Neuronal stem cell (in vitro differentiated cells): ENCODE measurements at regions not wholly inside any gene's neighbourhood (a gene's known extent, or its start where the extent isn't known, plus 50 kb on each side); places are given as distances from the start of the nearest gene placed in this dataset.
A peak's percentile ranks its signal among the peaks of the same experiment; 100 is the strongest.

Experiments
- DNase-seq: peaks from one replicate; pipeline ENCODE4 v3.0.0-alpha.2; 2013; ENCODE audit warnings: low spot score
- H2AFZ ChIP-seq: one replicate; pipeline ENCODE4 v1.6.1; 2013; ENCODE audit warnings: mild to moderate bottlenecking, low read length, inconsistent platforms
- H2AK5ac ChIP-seq: 2 replicates; pipeline ENCODE4 v1.6.1; 2013; ENCODE audit warnings: low read depth, mild to moderate bottlenecking, inconsistent platforms, low read length, moderate library complexity, mixed read lengths
- H2BK120ac ChIP-seq: 2 replicates; pipeline ENCODE4 v1.6.1; 2013; ENCODE audit warnings: low read depth, mild to moderate bottlenecking, inconsistent platforms, low read length, moderate library complexity, mixed read lengths
- H2BK12ac ChIP-seq: one replicate; pipeline ENCODE4 v1.6.1; 2013; ENCODE audit warnings: low read length, inconsistent platforms
- H2BK15ac ChIP-seq: 2 replicates; pipeline ENCODE4 v1.6.1; 2013; ENCODE audit warnings: mild to moderate bottlenecking, low read length, inconsistent platforms, mixed read lengths
- H2BK5ac ChIP-seq: one replicate; pipeline ENCODE4 v1.6.1; 2013; ENCODE audit warnings: inconsistent platforms, mild to moderate bottlenecking, low read length, moderate library complexity
- H3K14ac ChIP-seq: one replicate; pipeline ENCODE4 v1.6.1; 2013; ENCODE audit warnings: low read length, inconsistent platforms
- H3K18ac ChIP-seq: 2 replicates; pipeline ENCODE4 v1.6.1; 2013; ENCODE audit warnings: low read length, inconsistent platforms
- H3K23ac ChIP-seq: 2 replicates; pipeline ENCODE4 v1.6.1; 2013; ENCODE audit warnings: low read depth, mild to moderate bottlenecking, mixed read lengths, low read length, inconsistent platforms; ENCODE audit not compliant: poor library complexity
- H3K27ac ChIP-seq: replicated peaks from 3 replicates; pipeline ENCODE4 v1.5.1; 2013; ENCODE audit warnings: low read length, inconsistent platforms
- H3K27me3 ChIP-seq, 3 experiments: 2 replicates each; pipeline ENCODE4 v1.6.1; 2013; ENCODE audit warnings: low read length in 3 of 3, mild to moderate bottlenecking in 2 of 3, inconsistent platforms in 1 of 3, low read depth in 1 of 3, mixed read lengths in 1 of 3, moderate library complexity in 1 of 3; ENCODE audit not compliant: control insufficient read depth in 3 of 3, insufficient read depth in 3 of 3
- H3K36me3 ChIP-seq, 2 donors: replicated peaks in 1 of 2; 2 replicates each; pipeline ENCODE4 v1.6.1; 2013; ENCODE audit warnings: low read length in 2 of 2; ENCODE audit not compliant: control insufficient read depth in 2 of 2, insufficient read depth in 2 of 2
- H3K4ac ChIP-seq: 2 replicates; pipeline ENCODE4 v1.6.1; 2013; ENCODE audit warnings: inconsistent platforms, mild to moderate bottlenecking, low read length, moderate library complexity
- H3K4me1 ChIP-seq, 2 donors: 1 replicate in 1 of 2; 2 replicates in 1 of 2; pipeline ENCODE4 v1.6.1; 2013; ENCODE audit warnings: low read length in 2 of 2, low read depth in 1 of 2; ENCODE audit not compliant: control insufficient read depth in 2 of 2, insufficient read depth in 1 of 2
- H3K4me2 ChIP-seq: one replicate; pipeline ENCODE4 v1.6.1; 2013; ENCODE audit warnings: mild to moderate bottlenecking, low read length, inconsistent platforms; ENCODE audit not compliant: insufficient read depth, poor library complexity, severe bottlenecking
- H3K4me3 ChIP-seq, 2 donors: 2 replicates each; pipeline ENCODE4 v1.5.1; 2013; ENCODE audit warnings: low read length in 2 of 2, mild to moderate bottlenecking in 2 of 2, inconsistent platforms in 1 of 2, moderate library complexity in 1 of 2
- H3K79me1 ChIP-seq: one replicate; pipeline ENCODE4 v1.6.1; 2013; ENCODE audit warnings: low read depth, mild to moderate bottlenecking, inconsistent platforms, low read length, moderate library complexity
- H3K9ac ChIP-seq: one replicate; pipeline ENCODE4 v1.6.1; 2013; ENCODE audit warnings: mild to moderate bottlenecking, low read depth, low read length, inconsistent platforms; ENCODE audit not compliant: poor library complexity
- H3K9me3 ChIP-seq, 2 donors: replicated peaks in 1 of 2; 2 replicates each; pipeline versions ENCODE3 to v1.6.1; 2013; ENCODE audit warnings: low read length in 2 of 2, mild to moderate bottlenecking in 2 of 2, inconsistent platforms in 1 of 2, low read depth in 1 of 2, mixed read lengths in 1 of 2, moderate library complexity in 1 of 2; ENCODE audit not compliant: control insufficient read depth in 2 of 2, insufficient read depth in 1 of 2
- H4K8ac ChIP-seq: one replicate; pipeline ENCODE4 v1.6.1; 2013; ENCODE audit warnings: low read depth, mild to moderate bottlenecking, inconsistent platforms, low read length, moderate library complexity
- H4K91ac ChIP-seq: one replicate; pipeline ENCODE4 v1.6.1; 2013; ENCODE audit warnings: low read length, low read depth, mild to moderate bottlenecking, inconsistent platforms; ENCODE audit not compliant: poor library complexity
- WGBS, 2 donors: extraction: QIAGEN DNeasy Blood & Tissue Kit; methylation state at CpG; one replicate each; pipeline ENCODE4 v1.1.7; 2013; ENCODE audit warnings: missing lambda C conversion rate in 2 of 2, mixed read lengths in 1 of 2; ENCODE audit not compliant: insufficient read length in 2 of 2, insufficient replicate concordance in 1 of 2; ENCODE audit errors: extremely low coverage in 2 of 2; 5-methylcytosine and 5-hydroxymethylcytosine counted together

DNA sequence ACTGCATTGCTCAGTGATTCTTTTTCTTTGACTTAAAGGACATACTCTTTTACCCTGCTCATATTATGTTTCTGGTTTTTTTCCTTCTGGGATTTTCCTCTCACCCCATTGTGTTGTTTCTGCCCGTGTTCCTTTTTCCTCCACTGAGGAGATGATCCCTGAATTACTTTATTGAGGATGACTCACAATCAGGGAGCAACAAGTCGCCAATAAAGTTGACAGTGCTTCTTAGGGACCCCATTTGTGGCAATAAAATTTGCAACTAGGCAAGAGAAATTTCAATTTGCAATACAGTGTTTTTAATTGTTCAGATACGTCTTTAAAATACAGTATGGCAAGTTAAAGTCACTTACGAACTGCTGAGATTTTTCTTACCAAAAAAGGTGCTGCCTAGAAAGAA is 217.9 kb downstream of the SOX4 start:
- Histone ChIP-seq H2AK5ac (no peak overlapping the region), H3K27me3 (no peaks in the 10 kb centered on the region), H3K4ac (no peak overlapping the region), H3K23ac (no peak overlapping the region), H3K9me3 (no peaks in the 10 kb centered on the region), H3K27ac (no peak overlapping the region), H3K79me1 (peaks cover 3% of the 10 kb centered on the region), H2BK15ac (no peak overlapping the region), H4K91ac (no peak overlapping the region), H3K4me3 (no peak overlapping the region), H2BK12ac (no peak overlapping the region), H3K9ac (no peak overlapping the region), H3K36me3 (peaks cover 0 to 53% of the 10 kb centered on the region in 2 donors), H3K18ac (no peak overlapping the region), H3K4me1 (peaks cover 2 to 8% of the 10 kb centered on the region in 2 donors), H3K14ac (no peak overlapping the region), H2BK120ac (no peak overlapping the region), H2AFZ (no peak overlapping the region), H3K4me2 (no peak overlapping the region), H2BK5ac (no peak overlapping the region), H4K8ac (no peak overlapping the region)
- DNase-seq, result no peak
- no CpG with 5 or more reads among the region's 4 CpGs for WGBS, 2 donors

DNA sequence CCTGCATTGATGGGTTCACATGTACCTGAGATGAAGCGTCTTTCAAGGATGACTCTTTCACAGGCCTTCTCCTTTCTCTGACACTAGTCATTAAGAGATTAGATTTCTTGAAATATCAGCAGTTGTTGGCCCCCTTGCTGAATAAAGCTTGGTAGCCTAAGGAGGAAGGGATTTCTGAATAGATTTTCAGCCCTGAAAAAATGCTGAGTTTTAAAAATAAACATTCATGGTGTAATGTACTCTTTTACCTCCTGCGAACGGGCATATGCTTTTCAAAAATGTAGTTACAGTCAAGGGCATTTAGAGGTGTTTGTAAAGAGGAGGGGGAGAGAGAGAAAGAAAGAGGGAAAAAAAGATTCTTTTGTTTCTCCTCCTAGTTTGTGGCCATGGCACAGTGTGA is 222.7 kb downstream of the SOX4 start:
- no peak overlapping the region for H2AFZ ChIP-seq
- H4K91ac ChIP-seq, result no peak overlapping the region
- H3K9ac ChIP-seq, result no peak overlapping the region
- no peak overlapping the region for H3K4me2 ChIP-seq
- no peak overlapping the region for H4K8ac ChIP-seq
- peaks cover 0 to 32% of the 10 kb centered on the region in 2 donors for H3K36me3 ChIP-seq
- no peak overlapping the region for H2BK12ac ChIP-seq
- no peaks in the 10 kb centered on the region for H3K27me3 ChIP-seq
- peaks cover 3% of the 10 kb centered on the region for H3K79me1 ChIP-seq
- no peak overlapping the region for H3K4me3 ChIP-seq
- no peak overlapping the region for H3K27ac ChIP-seq
- peak overlapping the region; percentile 28 for H2BK15ac ChIP-seq
- no peak overlapping the region for H3K18ac ChIP-seq
- no peak overlapping the region for H2AK5ac ChIP-seq
- H3K14ac ChIP-seq, result no peak overlapping the region
- no peak overlapping the region for H2BK5ac ChIP-seq
- peaks cover 0 to 2% of the 10 kb centered on the region in 2 donors for H3K4me1 ChIP-seq
- no peak for DNase-seq
- no CpG with 5 or more reads among the region's 3 CpGs for WGBS, 2 donors
- H2BK120ac ChIP-seq, result no peak overlapping the region
- H3K23ac ChIP-seq, result no peak overlapping the region
- no peak overlapping the region for H3K4ac ChIP-seq
- no peaks in the 10 kb centered on the region for H3K9me3 ChIP-seq

DNA sequence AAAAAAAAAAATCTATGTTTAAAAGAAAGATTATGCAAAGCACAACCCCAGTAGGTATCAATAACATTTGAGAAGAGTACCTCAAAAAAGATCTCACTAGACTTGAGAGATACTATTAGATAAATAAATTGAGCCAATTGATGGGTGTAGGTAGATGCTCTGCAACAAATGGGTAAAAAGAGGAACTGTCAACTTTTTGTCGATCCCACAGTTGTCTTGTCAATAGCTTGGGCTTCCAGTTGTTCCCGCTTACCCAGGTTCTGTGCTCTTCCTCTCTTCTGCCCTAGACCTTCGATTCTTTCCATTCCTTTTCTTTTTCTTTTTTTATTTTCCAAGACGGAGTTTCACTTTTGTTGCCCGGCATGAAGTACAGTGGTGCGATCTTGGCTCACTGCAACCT is 226.9 kb downstream of the SOX4 start:
- Histone ChIP-seq H4K91ac (no peak overlapping the region), H3K4me1 (peaks cover 0 to 5% of the 10 kb centered on the region in 2 donors), H3K18ac (no peak overlapping the region), H3K14ac (no peak overlapping the region), H3K27me3 (no peaks in the 10 kb centered on the region), H3K9ac (no peak overlapping the region), H3K23ac (no peak overlapping the region), H2BK5ac (no peak overlapping the region), H2BK12ac (no peak overlapping the region), H3K9me3 (no peaks in the 10 kb centered on the region), H2BK120ac (no peak overlapping the region), H3K4ac (no peak overlapping the region), H3K36me3 (peaks cover 0 to 18% of the 10 kb centered on the region in 2 donors), H4K8ac (no peak overlapping the region), H3K4me2 (no peak overlapping the region), H2AFZ (no peak overlapping the region), H2AK5ac (no peak overlapping the region), H3K4me3 (no peak overlapping the region), H3K27ac (no peak overlapping the region), H3K79me1 (peaks cover 3% of the 10 kb centered on the region), H2BK15ac (no peak overlapping the region)
- no CpG with 5 or more reads among the region's 6 CpGs for WGBS, 2 donors
- no peak for DNase-seq

GRCh38 chr6:21823371-21823770 is 229.8 kb downstream of the SOX4 start:
- no peak overlapping the region for H2BK15ac ChIP-seq
- H3K9me3 ChIP-seq, result no peaks in the 10 kb centered on the region
- no peak overlapping the region for H3K9ac ChIP-seq
- no peak overlapping the region for H3K4ac ChIP-seq
- no peak overlapping the region for H3K4me2 ChIP-seq
- H4K8ac ChIP-seq, result no peak overlapping the region
- no CpG with 5 or more reads among the region's 1 CpG for WGBS, 2 donors
- H2BK120ac ChIP-seq, result no peak overlapping the region
- no peak overlapping the region for H3K27ac ChIP-seq
- peaks cover 0 to 11% of the 10 kb centered on the region in 2 donors for H3K36me3 ChIP-seq
- no peak overlapping the region for H2AFZ ChIP-seq
- H3K4me1 ChIP-seq, result peaks cover 13 to 15% of the 10 kb centered on the region in 2 donors
- no peak overlapping the region for H3K23ac ChIP-seq
- DNase-seq, result no peak
- no peak overlapping the region for H2BK5ac ChIP-seq
- no peak overlapping the region for H4K91ac ChIP-seq
- H3K18ac ChIP-seq, result no peak overlapping the region
- no peak overlapping the region for H2BK12ac ChIP-seq
- H2AK5ac ChIP-seq, result no peak overlapping the region
- H3K27me3 ChIP-seq, result no peaks in the 10 kb centered on the region
- no peaks in the 10 kb centered on the region for H3K79me1 ChIP-seq
- no peak overlapping the region for H3K4me3 ChIP-seq
- H3K14ac ChIP-seq, result no peak overlapping the region
